Breast epithelium (tissue), 3 donors: ENCODE measurements at regions not wholly inside any gene's neighbourhood (a gene's known extent, or its start where the extent isn't known, plus 50 kb on each side); places are given as distances from the start of the nearest gene placed in this dataset.
"Not testable (repeated sequence)": the region's sequence is repeated elsewhere in the genome, so short reads cannot be mapped to it uniquely, and the experiment has no call there.

Experiments used
- CTCF ChIP-seq, 3 donors: fragments of 450-650 bp; IDR thresholded peaks; one replicate each; pipeline ENCODE4 v1.5.1; 2016 to 2017; ENCODE audit warnings: antibody characterized with exemption in 3 of 3, mild to moderate bottlenecking in 3 of 3, moderate library complexity in 3 of 3
- POLR2A ChIP-seq: fragments of 450-650 bp; IDR thresholded peaks from one replicate; pipeline ENCODE4 v1.6.1; 2016; ENCODE audit warnings: antibody characterized with exemption, mild to moderate bottlenecking, moderate library complexity
- POLR2AphosphoS5 ChIP-seq, 3 donors: sonication (generic); formaldehyde crosslinking; IDR thresholded peaks; one replicate each; pipeline ENCODE4 v1.6.1; 2017; ENCODE audit warnings: antibody characterized with exemption in 3 of 3

GRCh38 chr14:43784432-43784831 is 722.7 kb downstream of the FSCB start:
- not testable (repeated sequence) for TF ChIP-seq CTCF (IDR thresholded peaks at IDR 0.05); POLR2AphosphoS5 (IDR thresholded peaks at IDR 0.05); POLR2A
